Dendritic cell treated with granulocyte-macrophage colony-stimulating factor and Interleukin-4, amounts not matched to agents 40 ng/mL and 50 ng/mL, for 4 days (primary cell): ENCODE measurements at regions not wholly inside any gene's neighbourhood (a gene's known extent, or its start where the extent isn't known, plus 50 kb on each side); places are given as distances from the start of the nearest gene placed in this dataset.

Experiments used
- H3K27ac Mint-ChIP-seq: one replicate; pipeline ENCODE4 v1.8.0; 2022; ENCODE audit warnings: mild to moderate bottlenecking, mixed read lengths
- H3K27me3 Mint-ChIP-seq: one replicate; pipeline ENCODE4 v1.8.0; 2022; ENCODE audit warnings: mild to moderate bottlenecking, mixed read lengths
- H3K36me3 Mint-ChIP-seq: one replicate; pipeline ENCODE4 v1.8.0; 2022; ENCODE audit warnings: low read depth, mixed read lengths
- H3K4me1 Mint-ChIP-seq: one replicate; pipeline ENCODE4 v1.8.0; 2022; ENCODE audit warnings: low read depth, mixed read lengths
- H3K4me3 Mint-ChIP-seq: one replicate; pipeline ENCODE4 v1.8.0; 2022; ENCODE audit warnings: mild to moderate bottlenecking, moderate library complexity, mixed read lengths
- H3K9me3 Mint-ChIP-seq: one replicate; pipeline ENCODE4 v1.8.0; 2022; ENCODE audit warnings: mixed read lengths
- intact Hi-C: fragments of 100-400 bp; cut with micrococcal nuclease; formaldehyde crosslinking; loops from one replicate; pipeline ENCODE4 v1.15.0; 2022

DNA sequence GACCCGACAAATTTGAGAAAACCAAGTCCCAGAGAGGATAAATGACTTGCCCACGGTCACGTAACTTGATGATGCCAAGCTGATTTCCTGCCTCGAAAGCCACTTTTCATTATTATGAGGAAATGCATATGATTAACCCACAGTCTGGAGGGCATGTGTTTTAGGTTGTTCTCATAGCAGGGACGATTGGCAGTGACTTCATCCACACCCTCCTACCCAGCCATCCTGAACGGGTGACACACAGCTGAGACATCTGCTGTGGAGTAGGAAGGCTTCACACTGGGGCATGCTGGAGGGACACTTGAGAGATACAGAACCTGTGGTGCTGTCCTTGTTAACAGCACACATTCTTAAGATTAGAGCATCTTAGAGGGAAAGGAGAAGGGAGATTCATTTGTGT lies 65.4 kb upstream of the WDFY2 start:
- Mint-ChIP-seq H3K9me3 (no peaks in the 10 kb centered on the region), H3K27ac (peak overlapping the region; percentile 59), H3K36me3 (no peaks in the 10 kb centered on the region), H3K27me3 (no peaks in the 10 kb centered on the region), H3K4me1 (peaks cover 18% of the 10 kb centered on the region), H3K4me3 (no peak overlapping the region)
- intact Hi-C loops: no loop called here

DNA sequence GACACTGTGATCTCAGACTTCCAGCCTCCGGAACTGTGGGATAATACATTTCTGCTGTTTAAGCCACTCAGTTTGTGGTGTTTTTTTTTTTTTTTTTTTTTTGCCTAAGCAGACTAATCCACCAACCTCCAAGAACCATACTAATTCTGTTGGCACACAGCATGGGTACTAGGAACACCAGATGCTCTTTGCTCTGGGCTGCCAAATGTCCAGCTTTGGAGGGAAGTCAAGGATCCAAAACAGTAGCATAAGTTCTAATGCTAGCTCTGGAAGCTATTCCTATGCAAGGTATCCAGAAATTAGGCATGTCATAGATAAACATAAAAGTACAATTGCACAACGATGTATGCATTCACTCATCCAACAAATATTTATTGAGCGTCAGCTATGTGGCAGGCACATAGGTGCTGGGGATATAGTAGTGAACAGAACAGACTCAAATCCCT lies 64.5 kb upstream of the WDFY2 start:
- Mint-ChIP-seq H3K36me3 (no peaks in the 10 kb centered on the region), H3K27ac (no peak overlapping the region), H3K9me3 (no peaks in the 10 kb centered on the region), H3K27me3 (no peaks in the 10 kb centered on the region), H3K4me3 (no peak overlapping the region), H3K4me1 (peaks cover 9% of the 10 kb centered on the region)
- intact Hi-C loops: no loop called here

DNA sequence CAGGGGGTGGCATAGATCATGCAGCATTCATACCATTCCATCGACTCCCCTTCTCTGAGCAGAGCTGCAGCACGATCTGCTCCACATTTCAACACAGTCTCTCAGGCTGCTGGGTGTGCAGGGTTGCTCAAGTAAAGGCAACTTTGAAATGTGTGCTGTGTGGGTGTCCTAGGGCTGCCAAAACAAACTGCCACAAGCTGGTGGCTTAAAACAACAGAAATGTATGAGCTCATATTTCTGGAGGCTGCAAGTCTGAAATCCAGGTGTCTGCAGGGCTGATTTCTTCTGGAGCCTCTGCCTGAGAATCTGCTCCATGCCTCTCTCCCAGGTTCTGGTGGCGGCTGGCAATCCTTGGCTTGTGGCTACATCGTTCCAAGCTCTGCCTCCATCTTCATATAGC lies 63.7 kb upstream of the WDFY2 start:
- H3K27ac Mint-ChIP-seq: no peak overlapping the region

GRCh38 chr13:51523082-51523518 lies 61.2 kb upstream of the WDFY2 start:
- no peaks in the 10 kb centered on the region for H3K9me3 Mint-ChIP-seq
- H3K4me1 Mint-ChIP-seq: peaks cover 9% of the 10 kb centered on the region
- H3K36me3 Mint-ChIP-seq: no peaks in the 10 kb centered on the region
- H3K27ac Mint-ChIP-seq: no peak overlapping the region
- no peaks in the 10 kb centered on the region for H3K27me3 Mint-ChIP-seq
- intact Hi-C loops: no loop called here
- no peak overlapping the region for H3K4me3 Mint-ChIP-seq

More for the DNA sequence above, 63.7 kb upstream of the WDFY2 start:
- intact Hi-C loops: no loop called here
- no peaks in the 10 kb centered on the region for H3K9me3 Mint-ChIP-seq
- H3K4me1 Mint-ChIP-seq: peaks cover 9% of the 10 kb centered on the region
- no peak overlapping the region for H3K4me3 Mint-ChIP-seq
- H3K36me3 Mint-ChIP-seq: no peaks in the 10 kb centered on the region
- no peaks in the 10 kb centered on the region for H3K27me3 Mint-ChIP-seq

- intact Hi-C loops: no loop called here
- Mint-ChIP-seq H3K9me3 (no peaks in the 10 kb centered on the region), H3K4me3 (no peak overlapping the region), H3K27me3 (peaks cover under 1% of the 10 kb centered on the region), H3K36me3 (no peaks in the 10 kb centered on the region), H3K4me1 (no peaks in the 10 kb centered on the region), H3K27ac (no peak overlapping the region)
Observed at GRCh38 chr13:51524312-51524711, 60.0 kb upstream of the WDFY2 start.

DNA sequence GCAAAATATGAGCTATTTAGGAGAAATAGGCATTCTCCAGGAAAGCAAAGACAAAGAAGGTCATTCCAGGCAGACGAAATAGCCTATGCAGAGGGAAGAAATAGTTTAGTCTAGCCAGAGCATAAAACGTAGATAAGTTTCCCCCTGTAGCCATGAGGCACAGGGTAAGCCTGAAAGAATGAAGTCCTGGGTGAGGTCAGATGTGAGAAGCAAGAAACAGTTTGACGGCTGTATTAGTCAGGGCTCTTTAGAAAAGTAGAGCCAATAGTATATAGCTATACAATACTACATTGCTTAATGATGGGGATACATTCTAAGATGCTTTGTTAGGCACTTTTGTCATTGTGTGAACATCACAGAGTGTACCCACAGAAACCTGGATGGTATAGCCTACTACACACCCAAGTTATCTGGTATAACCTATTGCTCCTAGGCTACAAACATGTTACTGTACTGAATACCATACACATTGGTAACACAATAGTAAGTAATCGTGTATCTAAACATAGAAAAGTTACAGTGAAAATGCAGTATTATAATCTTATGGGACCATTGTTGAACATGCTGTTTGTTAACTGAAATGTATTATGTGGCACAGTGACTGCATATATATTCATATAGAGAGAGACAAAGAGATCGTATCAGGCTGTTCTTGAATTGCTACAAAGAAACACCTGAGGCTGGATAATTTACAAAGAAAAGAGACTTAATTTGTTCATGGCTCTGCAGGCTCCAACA lies 59.3 kb upstream of the WDFY2 start:
- H3K27me3 Mint-ChIP-seq: peaks cover 2% of the 10 kb centered on the region
- peaks cover under 1% of the 10 kb centered on the region for H3K4me1 Mint-ChIP-seq
- no peaks in the 10 kb centered on the region for H3K9me3 Mint-ChIP-seq
- no peaks in the 10 kb centered on the region for H3K36me3 Mint-ChIP-seq
- intact Hi-C loops: no loop called here
- H3K27ac Mint-ChIP-seq: no peak overlapping the region
- no peak overlapping the region for H3K4me3 Mint-ChIP-seq

DNA sequence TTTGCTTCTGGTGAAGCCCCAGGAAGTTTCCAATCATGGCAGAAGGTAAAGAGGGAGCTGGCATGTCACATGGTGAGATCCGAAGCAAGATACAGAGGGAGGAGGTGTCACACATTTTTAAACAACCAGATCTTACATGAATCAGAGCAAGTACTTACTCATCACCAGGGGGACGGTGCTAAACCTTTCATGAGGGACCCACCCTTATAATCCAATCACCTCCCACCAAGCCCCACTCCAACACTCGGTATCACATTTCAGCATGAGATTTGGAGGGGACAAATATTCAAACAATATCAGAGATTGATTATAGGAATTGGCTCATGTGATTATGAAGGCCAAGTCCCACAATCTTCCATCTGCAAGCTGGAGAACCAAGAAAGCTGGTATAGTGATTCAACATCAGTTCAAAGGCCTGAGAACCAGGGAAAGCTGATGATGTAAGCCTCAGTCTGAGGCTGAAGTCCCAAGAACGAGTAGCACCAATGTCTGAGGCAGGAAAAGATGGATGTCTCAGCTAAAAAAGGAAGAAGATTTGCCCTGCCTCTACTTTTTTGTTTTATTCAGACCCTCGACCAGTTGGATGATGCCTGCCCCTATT lies 58.6 kb upstream of the WDFY2 start:
- H3K36me3 Mint-ChIP-seq: no peaks in the 10 kb centered on the region
- no peak overlapping the region for H3K4me3 Mint-ChIP-seq
- peaks cover 2% of the 10 kb centered on the region for H3K27me3 Mint-ChIP-seq
- intact Hi-C loops: no loop called here
- H3K27ac Mint-ChIP-seq: no peak overlapping the region
- H3K9me3 Mint-ChIP-seq: no peaks in the 10 kb centered on the region
- peaks cover 7% of the 10 kb centered on the region for H3K4me1 Mint-ChIP-seq

DNA sequence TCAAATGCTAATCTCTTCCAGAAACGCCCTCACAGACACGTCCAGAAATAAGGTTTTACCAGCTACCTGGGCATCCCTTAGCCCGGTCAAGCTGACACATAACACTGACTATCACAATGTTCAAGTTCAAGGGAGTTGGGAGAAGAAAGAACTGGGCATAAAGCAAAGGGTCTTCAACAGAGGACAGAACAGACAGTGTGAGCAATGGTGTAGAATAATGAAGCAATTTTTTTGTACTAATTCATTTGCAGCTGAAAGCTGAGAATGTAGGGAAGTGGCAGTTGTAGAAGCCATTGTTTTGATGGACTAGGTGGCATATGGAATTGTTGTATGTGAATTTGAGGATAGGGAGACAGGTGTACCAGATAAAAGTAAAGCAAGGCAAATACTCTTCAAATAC lies 58.1 kb upstream of the WDFY2 start:
- no peak overlapping the region for H3K27ac Mint-ChIP-seq
- H3K36me3 Mint-ChIP-seq: no peaks in the 10 kb centered on the region
- H3K4me1 Mint-ChIP-seq: peaks cover 8% of the 10 kb centered on the region
- intact Hi-C loops: no loop called here
- H3K27me3 Mint-ChIP-seq: peaks cover 2% of the 10 kb centered on the region
- H3K9me3 Mint-ChIP-seq: no peaks in the 10 kb centered on the region
- no peak overlapping the region for H3K4me3 Mint-ChIP-seq

DNA sequence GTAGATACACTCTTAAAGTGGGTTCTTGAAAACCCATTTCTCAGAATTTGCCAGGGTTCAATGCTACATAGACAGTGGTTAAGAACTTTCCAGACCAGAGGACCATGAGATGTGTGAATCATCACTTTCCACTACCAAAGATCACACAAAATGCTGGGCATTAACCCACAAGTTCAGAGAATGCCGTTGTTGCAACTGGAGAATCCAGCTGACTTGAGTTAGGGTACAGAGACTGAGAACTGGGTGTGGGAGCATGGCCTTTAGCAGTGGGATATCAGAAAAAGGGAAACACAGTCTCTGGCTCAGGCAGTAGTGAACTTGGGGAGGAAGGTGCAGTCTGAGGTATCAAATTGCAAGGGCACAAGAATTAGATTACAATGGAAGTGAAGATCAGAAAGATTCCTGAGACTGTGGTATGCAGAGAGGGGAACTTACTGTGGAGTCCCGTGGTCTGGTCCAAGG lies 51.5 kb upstream of the WDFY2 start:
- no peaks in the 10 kb centered on the region for H3K36me3 Mint-ChIP-seq
- peaks cover 29% of the 10 kb centered on the region for H3K4me1 Mint-ChIP-seq
- H3K27ac Mint-ChIP-seq: peak overlapping the region; percentile 71
- H3K9me3 Mint-ChIP-seq: no peaks in the 10 kb centered on the region
- H3K27me3 Mint-ChIP-seq: peaks cover 2% of the 10 kb centered on the region
- intact Hi-C loops: loop anchor here (10.0 kb wide), 1 partner anchor 52 kb away; the partner anchor contains the start of gene WDFY2
- H3K4me3 Mint-ChIP-seq: no peak overlapping the region

DNA sequence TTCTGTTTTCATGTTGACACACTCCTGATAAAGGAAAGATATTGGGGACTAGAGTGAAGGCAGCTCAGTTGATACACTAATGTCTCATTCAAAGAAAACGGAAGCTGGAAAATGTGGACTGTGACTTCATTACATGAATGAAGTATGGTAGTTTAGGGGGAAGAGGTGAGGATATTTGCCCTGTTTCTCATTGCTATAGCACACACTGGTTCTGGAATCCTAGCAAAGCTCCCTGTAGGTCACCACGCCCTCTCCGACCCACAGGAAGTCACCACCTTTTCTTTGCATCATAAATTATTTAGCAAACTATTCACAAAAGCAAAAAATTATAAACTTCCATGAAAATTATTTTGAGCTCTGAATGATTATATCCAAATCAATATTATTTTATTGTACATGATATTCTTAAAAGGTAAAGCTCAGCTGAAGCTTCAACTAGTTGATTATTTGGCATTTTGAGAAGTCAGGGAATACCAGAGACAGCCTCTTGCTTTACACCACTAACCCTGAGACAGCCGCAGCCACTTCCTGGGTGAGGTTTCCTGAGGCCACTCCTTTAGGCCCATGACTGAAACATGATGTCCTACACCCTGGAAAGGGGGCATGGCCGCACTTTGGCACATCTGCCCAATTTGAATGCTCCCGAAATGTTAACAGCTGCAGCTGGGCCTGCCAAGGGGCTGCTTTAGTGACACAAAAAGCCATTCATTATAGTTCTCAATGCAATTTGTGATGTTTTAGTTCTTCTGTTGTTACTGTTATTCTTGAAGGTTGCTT lies 50.0 kb upstream of the WDFY2 start:
- H3K4me3 Mint-ChIP-seq: peak overlapping the region; percentile 13
- H3K4me1 Mint-ChIP-seq: peaks cover 40% of the 10 kb centered on the region
- peak overlapping the region; percentile 81 for H3K27ac Mint-ChIP-seq
- H3K27me3 Mint-ChIP-seq: peaks cover 2% of the 10 kb centered on the region
- intact Hi-C loops: loop anchor here (10.0 kb wide), 1 partner anchor 51 kb away; the partner anchor contains the start of gene WDFY2
- no peaks in the 10 kb centered on the region for H3K36me3 Mint-ChIP-seq
- H3K9me3 Mint-ChIP-seq: no peaks in the 10 kb centered on the region
